ENCODE measurements at regions not wholly inside any gene's neighbourhood (a gene's known extent, or its start where the extent isn't known, plus 50 kb on each side); places are given as distances from the start of the nearest gene placed in this dataset.

DNA sequence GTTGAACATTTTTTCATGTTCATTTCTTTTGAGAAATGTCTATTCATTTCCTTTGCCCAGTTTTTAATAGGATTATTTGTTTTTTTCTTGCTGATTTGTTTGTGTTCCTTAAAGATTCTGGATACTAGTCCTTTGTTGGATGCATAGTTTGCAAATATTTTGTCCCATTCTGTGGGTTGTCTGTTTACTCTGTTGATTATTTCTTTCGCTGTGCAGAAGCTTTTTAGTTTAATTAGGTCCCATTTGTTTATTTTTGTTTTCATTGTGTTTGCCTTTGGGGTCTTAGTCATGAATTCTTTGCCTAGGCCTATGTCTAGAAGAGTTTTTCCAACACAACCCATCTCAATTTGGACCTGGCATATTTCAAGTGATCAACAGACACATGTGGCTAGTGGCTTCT lies 116.1 kb upstream of the GALNT2 start:
- no peak for DNase-seq (ENCODE audit: low read depth)
- in situ Hi-C loops (cut with HindIII; ENCODE audit: low sequenced_read_pairs): no loop called here
- TF ChIP-seq, protein P1, sequence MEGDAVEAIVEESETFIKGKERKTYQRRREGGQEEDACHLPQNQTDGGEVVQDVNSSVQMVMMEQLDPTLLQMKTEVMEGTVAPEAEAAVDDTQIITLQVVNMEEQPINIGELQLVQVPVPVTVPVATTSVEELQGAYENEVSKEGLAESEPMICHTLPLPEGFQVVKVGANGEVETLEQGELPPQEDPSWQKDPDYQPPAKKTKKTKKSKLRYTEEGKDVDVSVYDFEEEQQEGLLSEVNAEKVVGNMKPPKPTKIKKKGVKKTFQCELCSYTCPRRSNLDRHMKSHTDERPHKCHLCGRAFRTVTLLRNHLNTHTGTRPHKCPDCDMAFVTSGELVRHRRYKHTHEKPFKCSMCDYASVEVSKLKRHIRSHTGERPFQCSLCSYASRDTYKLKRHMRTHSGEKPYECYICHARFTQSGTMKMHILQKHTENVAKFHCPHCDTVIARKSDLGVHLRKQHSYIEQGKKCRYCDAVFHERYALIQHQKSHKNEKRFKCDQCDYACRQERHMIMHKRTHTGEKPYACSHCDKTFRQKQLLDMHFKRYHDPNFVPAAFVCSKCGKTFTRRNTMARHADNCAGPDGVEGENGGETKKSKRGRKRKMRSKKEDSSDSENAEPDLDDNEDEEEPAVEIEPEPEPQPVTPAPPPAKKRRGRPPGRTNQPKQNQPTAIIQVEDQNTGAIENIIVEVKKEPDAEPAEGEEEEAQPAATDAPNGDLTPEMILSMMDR (IDR thresholded peaks at IDR 0.05; ENCODE audit: low read depth, low read length, missing control alignments): no peak
- no peak overlapping the region for H3K4me3 ChIP-seq (ENCODE audit: low read depth, low read length)

DNA sequence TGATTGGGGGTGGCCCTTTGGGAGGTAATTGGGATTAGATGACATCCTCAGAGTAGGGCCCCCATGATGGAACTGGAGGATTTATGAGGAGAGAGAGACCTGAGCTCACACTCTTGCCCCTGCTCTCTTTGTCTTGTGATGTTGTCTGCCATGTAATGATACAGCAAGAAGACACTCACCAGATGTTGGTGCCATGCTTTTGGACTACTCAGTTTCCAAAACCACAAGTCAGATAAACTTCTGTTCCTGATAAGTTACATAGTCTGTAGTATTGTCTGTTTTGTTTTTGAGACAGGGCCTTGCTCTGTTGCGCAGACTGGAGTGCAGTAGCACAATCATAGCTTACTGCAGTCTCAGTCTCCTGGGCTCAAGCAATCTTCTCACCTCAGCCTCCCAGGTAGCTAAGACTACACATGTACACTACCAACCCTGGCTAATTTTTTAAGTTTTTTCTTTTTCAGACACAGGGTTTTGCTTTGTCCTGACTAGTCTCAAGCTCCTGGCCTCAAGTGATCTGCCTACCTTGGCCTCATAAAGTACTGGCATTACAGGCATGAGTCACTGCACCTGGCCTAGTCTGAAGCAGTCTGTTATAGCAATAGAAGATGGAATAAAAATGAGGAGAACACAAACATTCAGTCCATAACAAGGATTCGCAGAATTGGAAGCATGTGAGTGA lies 115.0 kb upstream of the GALNT2 start:
- H3K4me3 ChIP-seq (ENCODE audit: low read depth, low read length): no peak overlapping the region
- no peak for DNase-seq (ENCODE audit: low read depth)
- in situ Hi-C loops (cut with HindIII; ENCODE audit: low sequenced_read_pairs): no loop called here
- TF ChIP-seq, protein P1 (IDR thresholded peaks at IDR 0.05; ENCODE audit: low read depth, low read length, missing control alignments): no peak

DNA sequence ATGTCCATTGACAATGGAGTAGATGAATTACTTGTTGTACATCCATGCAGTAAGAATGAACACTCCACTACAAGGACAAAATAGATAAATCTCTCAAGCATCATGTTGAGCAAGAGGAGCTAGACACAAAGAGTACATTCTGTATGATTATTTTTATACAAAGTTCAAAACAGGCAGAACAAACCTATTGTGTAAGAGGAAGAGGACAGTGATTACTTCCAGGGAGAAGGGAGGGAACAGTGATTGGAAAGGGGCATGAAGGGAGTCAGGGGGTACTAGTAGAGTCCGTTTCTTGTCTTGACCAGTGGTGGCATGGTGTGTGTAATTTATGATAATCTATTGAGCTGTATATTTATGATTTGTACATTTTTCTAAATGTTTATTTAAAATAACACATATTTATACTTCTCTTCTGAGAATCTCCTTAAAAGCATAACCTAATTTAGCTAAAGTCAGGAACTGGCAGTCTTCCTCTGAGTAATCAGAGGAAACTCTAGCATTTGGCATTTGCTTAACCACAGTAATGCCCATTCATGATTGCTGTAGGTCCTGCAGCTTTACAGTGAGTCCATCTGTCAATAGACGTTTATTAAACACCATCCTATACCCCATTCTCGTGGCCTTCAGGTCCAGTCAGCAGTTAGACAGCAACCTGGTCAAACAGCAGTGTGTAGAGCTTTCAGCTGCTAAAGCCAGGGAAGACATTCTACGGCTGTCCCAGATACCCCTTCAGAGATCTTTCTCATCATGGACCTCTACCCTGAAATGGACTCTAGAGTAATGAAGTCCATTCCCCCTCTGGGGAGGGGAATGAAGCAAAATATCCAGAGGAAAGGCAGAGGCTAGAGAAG lies 114.1 kb upstream of the GALNT2 start:
- TF ChIP-seq, protein P1 (IDR thresholded peaks at IDR 0.05; ENCODE audit: low read depth, low read length, missing control alignments): no peak
- DNase-seq (ENCODE audit: low read depth): peak; percentile 5
- H3K4me3 ChIP-seq (ENCODE audit: low read depth, low read length): no peak overlapping the region
- in situ Hi-C loops (cut with HindIII; ENCODE audit: low sequenced_read_pairs): no loop called here

DNA sequence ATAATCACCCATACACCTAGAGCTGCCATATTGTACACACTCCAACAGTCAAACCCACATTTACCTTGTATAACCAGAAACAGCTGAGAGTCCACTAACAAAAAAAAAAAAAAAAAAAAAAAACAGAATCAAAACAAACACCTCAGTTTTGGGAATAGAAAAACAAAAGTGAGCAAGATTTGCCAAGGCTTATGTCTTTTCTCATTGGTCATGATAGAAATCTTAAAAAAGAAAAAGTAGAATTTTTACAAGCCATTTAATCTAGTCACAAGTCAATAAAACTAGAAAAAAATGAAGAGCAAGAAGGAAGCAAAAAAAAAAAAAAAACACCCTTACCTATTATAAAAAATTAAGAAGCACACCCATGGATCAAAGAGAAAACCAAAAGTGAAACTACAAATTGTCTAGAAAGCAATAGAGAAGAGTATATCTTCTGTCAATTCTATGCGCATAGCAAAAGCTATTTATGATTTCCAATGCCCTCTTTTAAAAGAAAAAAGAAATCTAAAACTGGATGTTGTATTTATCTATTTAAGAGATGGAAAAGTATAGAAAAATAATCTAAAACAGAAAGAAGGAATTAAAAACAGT lies 113.2 kb upstream of the GALNT2 start:
- in situ Hi-C loops (cut with HindIII; ENCODE audit: low sequenced_read_pairs): no loop called here
- TF ChIP-seq, protein P1 (IDR thresholded peaks at IDR 0.05; ENCODE audit: low read depth, low read length, missing control alignments): no peak
- DNase-seq (ENCODE audit: low read depth): no peak
- no peak overlapping the region for H3K4me3 ChIP-seq (ENCODE audit: low read depth, low read length)

DNA sequence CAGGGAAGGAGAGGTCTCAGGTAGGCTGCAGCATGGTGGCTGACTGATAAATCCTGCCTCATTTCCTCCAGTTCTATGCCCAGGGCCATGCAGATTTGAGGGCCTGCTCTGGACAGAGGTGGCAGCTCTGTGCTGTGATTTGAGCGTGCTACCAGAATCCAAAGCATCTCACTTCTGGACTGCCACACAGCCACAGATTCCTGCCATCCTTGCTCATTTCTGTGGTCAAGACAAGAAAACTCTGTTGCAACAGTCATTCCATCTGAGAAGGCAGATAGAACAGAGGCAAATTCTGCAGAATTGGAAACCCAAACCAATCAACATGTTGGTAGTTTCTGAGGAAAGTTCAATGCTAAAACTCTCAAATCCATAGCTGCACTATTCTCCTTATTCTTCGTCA lies 102.8 kb upstream of the GALNT2 start:
- TF ChIP-seq, protein P1 (IDR thresholded peaks at IDR 0.05; ENCODE audit: low read depth, low read length, missing control alignments): no peak
- in situ Hi-C loops (cut with HindIII; ENCODE audit: low sequenced_read_pairs): no loop called here
- DNase-seq (ENCODE audit: low read depth): no peak
- H3K4me3 ChIP-seq (ENCODE audit: low read depth, low read length): no peak overlapping the region

DNA sequence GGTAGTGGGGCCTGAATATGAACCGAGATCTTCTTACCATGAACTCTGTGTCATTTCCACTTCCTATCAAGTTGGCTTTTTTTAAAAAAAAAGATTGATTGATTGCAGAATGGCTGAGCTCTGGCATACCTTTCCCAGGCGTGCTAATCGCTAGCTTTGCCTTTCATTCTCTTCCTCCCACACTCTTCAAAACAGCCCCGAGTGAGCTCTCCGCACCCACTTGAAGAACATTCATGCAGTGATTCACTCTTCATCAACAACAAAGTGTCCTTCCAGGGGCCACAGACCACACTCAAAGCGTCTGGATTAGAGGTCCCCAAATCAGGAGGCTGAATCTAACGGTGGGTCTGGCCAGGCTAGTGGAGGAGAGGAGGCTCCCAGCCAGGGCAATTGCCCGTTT lies 96.3 kb upstream of the GALNT2 start:
- no peak for DNase-seq (ENCODE audit: low read depth)
- no peak overlapping the region for H3K4me3 ChIP-seq (ENCODE audit: low read depth, low read length)
- TF ChIP-seq, protein P1 (IDR thresholded peaks at IDR 0.05; ENCODE audit: low read depth, low read length, missing control alignments): no peak
- in situ Hi-C loops (cut with HindIII; ENCODE audit: low sequenced_read_pairs): no loop called here
